ENCODE measurements at regions not wholly inside any gene's neighbourhood (a gene's known extent, or its start where the extent isn't known, plus 50 kb on each side); places are given as distances from the start of the nearest gene placed in this dataset.

DNA sequence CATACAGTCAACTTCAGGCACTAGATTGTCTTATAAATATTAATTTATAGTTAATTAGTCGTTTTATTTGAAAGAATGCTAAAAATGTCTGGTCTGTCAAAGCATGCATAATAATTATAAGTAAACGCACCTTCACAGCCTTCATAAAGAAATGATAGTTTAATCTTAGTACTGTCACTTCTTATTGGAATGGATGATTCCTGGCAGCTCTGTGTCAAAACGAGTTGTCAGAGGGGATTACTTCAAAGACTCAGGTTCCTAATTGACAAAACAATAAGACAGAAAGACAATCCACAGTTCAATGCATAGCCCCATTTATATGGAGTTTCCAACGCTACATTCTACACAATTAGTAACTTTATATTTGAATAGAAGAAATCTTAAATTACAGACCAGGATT, 461.3 kb upstream of the TECRL start:
- Histone ChIP-seq H3K36me3 (no peaks in the 10 kb centered on the region), H3K27ac (no peak overlapping the region), H3K4me1 (no peaks in the 10 kb centered on the region), H3K27me3 (no peaks in the 10 kb centered on the region), H3K4me3 (no peak overlapping the region), H3K9me3 (no peaks in the 10 kb centered on the region)
- TF ChIP-seq POLR2AphosphoS5 (IDR thresholded peaks at IDR 0.05) (no peak), POLR2A (IDR thresholded peaks at IDR 0.05) (no peak)
- TF ChIP-seq, protein P1, sequence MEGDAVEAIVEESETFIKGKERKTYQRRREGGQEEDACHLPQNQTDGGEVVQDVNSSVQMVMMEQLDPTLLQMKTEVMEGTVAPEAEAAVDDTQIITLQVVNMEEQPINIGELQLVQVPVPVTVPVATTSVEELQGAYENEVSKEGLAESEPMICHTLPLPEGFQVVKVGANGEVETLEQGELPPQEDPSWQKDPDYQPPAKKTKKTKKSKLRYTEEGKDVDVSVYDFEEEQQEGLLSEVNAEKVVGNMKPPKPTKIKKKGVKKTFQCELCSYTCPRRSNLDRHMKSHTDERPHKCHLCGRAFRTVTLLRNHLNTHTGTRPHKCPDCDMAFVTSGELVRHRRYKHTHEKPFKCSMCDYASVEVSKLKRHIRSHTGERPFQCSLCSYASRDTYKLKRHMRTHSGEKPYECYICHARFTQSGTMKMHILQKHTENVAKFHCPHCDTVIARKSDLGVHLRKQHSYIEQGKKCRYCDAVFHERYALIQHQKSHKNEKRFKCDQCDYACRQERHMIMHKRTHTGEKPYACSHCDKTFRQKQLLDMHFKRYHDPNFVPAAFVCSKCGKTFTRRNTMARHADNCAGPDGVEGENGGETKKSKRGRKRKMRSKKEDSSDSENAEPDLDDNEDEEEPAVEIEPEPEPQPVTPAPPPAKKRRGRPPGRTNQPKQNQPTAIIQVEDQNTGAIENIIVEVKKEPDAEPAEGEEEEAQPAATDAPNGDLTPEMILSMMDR (IDR thresholded peaks at IDR 0.05) = no peak
- intact Hi-C loops (cut with DNase I; ENCODE audit: low total_unique reads) = no loop called here
- no peak for DNase-seq (ENCODE audit: low spot score in 2 of 2)

DNA sequence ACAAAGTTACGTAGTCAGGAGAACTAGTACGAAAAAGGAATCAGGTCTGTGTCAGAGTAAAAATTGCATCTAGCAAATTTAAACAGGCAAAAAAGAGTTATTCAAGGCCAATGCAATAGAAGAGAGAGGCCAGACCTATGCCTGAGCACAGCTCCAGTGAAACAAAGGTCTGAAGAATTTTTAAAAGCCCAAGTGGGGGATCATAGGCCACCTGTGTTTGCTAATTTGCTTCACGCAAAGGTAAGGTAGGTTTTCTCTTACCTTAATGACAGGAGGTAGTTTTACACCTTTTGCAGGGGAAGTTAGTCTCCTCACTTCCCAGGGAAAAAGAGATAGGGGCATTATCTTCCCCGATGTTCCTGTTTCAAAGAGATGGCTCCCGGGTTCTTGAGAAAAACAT, 448.6 kb upstream of the TECRL start:
- intact Hi-C loops (cut with DNase I; ENCODE audit: low total_unique reads) = no loop called here

DNA sequence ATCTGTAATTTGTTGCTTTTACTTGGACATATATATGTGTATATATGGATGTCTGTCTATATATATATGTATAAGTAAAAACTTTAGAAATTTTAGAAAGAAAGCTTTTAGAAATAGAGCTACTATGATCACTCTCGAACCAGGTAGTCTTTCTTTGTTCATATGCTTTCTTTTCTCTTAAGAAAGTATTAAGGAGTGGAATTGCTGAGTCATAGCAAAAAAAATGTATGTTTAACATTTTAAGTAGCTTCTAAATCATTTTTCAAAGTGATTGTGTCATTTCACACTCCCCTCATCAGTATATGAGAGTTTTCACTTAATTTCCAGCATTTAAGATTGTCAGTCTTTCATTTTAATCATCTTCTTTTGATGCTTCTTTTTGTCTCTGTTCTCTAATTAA, 447.9 kb upstream of the TECRL start:
- DNase-seq (ENCODE audit: low spot score in 2 of 2) = no peak
- intact Hi-C loops (cut with DNase I; ENCODE audit: low total_unique reads) = no loop called here
- Histone ChIP-seq H3K27me3 (no peaks in the 10 kb centered on the region), H3K4me3 (no peak overlapping the region), H3K27ac (no peak overlapping the region), H3K4me1 (no peaks in the 10 kb centered on the region), H3K9me3 (no peaks in the 10 kb centered on the region), H3K36me3 (no peaks in the 10 kb centered on the region)
- TF ChIP-seq, protein P1 (IDR thresholded peaks at IDR 0.05) = no peak
- TF ChIP-seq POLR2AphosphoS5 (IDR thresholded peaks at IDR 0.05) = no peak
- TF ChIP-seq POLR2A (IDR thresholded peaks at IDR 0.05) = no peak

More for the DNA sequence above, 448.6 kb upstream of the TECRL start:
- no peaks in the 10 kb centered on the region for H3K36me3 ChIP-seq
- TF ChIP-seq POLR2A (IDR thresholded peaks at IDR 0.05) (no peak), POLR2AphosphoS5 (IDR thresholded peaks at IDR 0.05) (no peak)
- TF ChIP-seq, protein P1 (IDR thresholded peaks at IDR 0.05) = no peak
- no peak overlapping the region for H3K4me3 ChIP-seq
- no peaks in the 10 kb centered on the region for H3K9me3 ChIP-seq
- H3K27ac ChIP-seq = no peak overlapping the region
- no peaks in the 10 kb centered on the region for H3K27me3 ChIP-seq
- no peak for DNase-seq (ENCODE audit: low spot score in 2 of 2)
- no peaks in the 10 kb centered on the region for H3K4me1 ChIP-seq

DNA sequence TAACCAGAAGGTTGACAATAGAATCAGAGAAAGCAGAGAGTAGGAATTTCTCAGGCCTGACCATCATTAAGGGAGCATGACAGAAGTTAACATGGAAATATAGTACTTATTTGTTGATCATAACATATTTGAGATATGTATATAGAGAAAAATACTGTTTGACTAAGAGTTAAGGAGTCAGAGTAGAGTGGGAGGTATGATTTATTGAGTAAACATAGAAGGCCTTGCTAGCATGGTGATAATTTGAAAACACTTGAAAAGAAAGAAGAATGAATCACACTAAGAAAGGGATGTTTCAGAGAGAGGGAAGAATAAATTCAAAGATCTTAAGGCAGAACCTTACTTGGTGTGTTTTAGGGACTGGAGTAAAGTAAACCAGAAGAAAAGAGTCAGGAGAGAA, 437.2 kb upstream of the TECRL start:
- H3K4me3 ChIP-seq = no peak overlapping the region
- intact Hi-C loops (cut with DNase I; ENCODE audit: low total_unique reads) = no loop called here
- DNase-seq (ENCODE audit: low spot score in 2 of 2) = no peak

DNA sequence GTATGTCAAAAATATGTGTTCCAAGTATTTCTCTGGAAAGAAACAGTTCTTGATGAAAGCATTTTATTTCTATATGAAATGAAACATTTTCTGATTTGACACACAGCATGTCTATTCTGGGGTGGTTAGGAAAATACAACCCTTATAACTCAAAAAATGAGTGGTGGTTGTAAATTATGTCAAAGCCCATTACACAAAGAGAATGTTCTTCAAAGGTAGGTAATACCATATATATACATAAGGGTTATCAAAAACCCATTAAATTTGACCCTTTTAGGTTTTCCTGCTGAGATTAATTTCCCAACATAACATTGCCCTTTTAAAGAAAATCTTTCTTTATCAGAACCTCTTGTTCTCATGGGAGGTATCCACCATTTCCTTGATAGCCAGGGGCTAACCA, 420.5 kb upstream of the TECRL start:
- intact Hi-C loops (cut with DNase I; ENCODE audit: low total_unique reads) = loop anchor here (5.0 to 10.0 kb wide), 2 partner anchors 38 to 1585 kb away; no protein-coding TSS in a partner anchor
- no peaks in the 10 kb centered on the region for H3K4me1 ChIP-seq

More for the DNA sequence above, 437.2 kb upstream of the TECRL start:
- Histone ChIP-seq H3K4me1 (no peaks in the 10 kb centered on the region), H3K9me3 (no peaks in the 10 kb centered on the region), H3K36me3 (no peaks in the 10 kb centered on the region), H3K27ac (no peak overlapping the region), H3K27me3 (no peaks in the 10 kb centered on the region)
- no peak for TF ChIP-seq POLR2AphosphoS5 (IDR thresholded peaks at IDR 0.05)
- no peak for TF ChIP-seq POLR2A (IDR thresholded peaks at IDR 0.05)
- TF ChIP-seq, protein P1 (IDR thresholded peaks at IDR 0.05) = no peak

More for the DNA sequence above, 420.5 kb upstream of the TECRL start:
- Histone ChIP-seq H3K4me3 (no peak overlapping the region), H3K36me3 (no peaks in the 10 kb centered on the region), H3K27ac (no peak overlapping the region), H3K9me3 (no peaks in the 10 kb centered on the region), H3K27me3 (no peaks in the 10 kb centered on the region)
- no peak for DNase-seq (ENCODE audit: low spot score in 2 of 2)
- TF ChIP-seq, protein P1 (IDR thresholded peaks at IDR 0.05) = no peak
- TF ChIP-seq POLR2AphosphoS5 (IDR thresholded peaks at IDR 0.05) = no peak
- no peak for TF ChIP-seq POLR2A (IDR thresholded peaks at IDR 0.05)

Measured in breast epithelium (tissue), 4 donors.